GM19023 (cell line): ENCODE measurements at regions not wholly inside any gene's neighbourhood (a gene's known extent, or its start where the extent isn't known, plus 50 kb on each side); places are given as distances from the start of the nearest gene placed in this dataset.
"Not testable (repeated sequence)": the region's sequence is repeated elsewhere in the genome, so short reads cannot be mapped to it uniquely, and the experiment has no call there.

ENCODE experiments used
- ATAC-seq: cut with Tn5 transposase; IDR thresholded peaks from one replicate; pipeline ENCODE4 v1.9.1; 2021; ENCODE audit warnings: mild to moderate bottlenecking, moderate library complexity; ENCODE audit not compliant: unreplicated experiment

GRCh38 chr13:44718467-44718866 is 142.3 kb upstream of the TSC22D1 start:
- ATAC-seq = no peak

- ATAC-seq = no peak
Observed at GRCh38 chr13:44715287-44716230, 139.4 kb upstream of the TSC22D1 start.

- no peak for ATAC-seq
Observed at GRCh38 chr13:44713788-44714469, 137.8 kb upstream of the TSC22D1 start.

- no peak for ATAC-seq
Observed at GRCh38 chr13:44711706-44712105, 135.6 kb upstream of the TSC22D1 start.

GRCh38 chr13:44710576-44710975 is 134.4 kb upstream of the TSC22D1 start:
- ATAC-seq = no peak

GRCh38 chr13:44704811-44705210 is 128.7 kb upstream of the TSC22D1 start:
- not testable (repeated sequence) for ATAC-seq

- ATAC-seq = no peak
Observed at GRCh38 chr13:44703371-44703770, 127.2 kb upstream of the TSC22D1 start.

- ATAC-seq = no peak
Observed at GRCh38 chr13:44698066-44698465, 121.9 kb upstream of the TSC22D1 start.

- ATAC-seq = no peak
Observed at GRCh38 chr13:44697058-44697457, 120.9 kb upstream of the TSC22D1 start.

- ATAC-seq = no peak
Observed at GRCh38 chr13:44695520-44695919, 119.4 kb upstream of the TSC22D1 start.

GRCh38 chr13:44694842-44695241 is 118.7 kb upstream of the TSC22D1 start:
- ATAC-seq = no peak

- no peak for ATAC-seq
Observed at GRCh38 chr13:44694291-44694690, 118.2 kb upstream of the TSC22D1 start.

GRCh38 chr13:44693156-44693764 is 117.1 kb upstream of the TSC22D1 start:
- ATAC-seq = no peak

- no peak for ATAC-seq
Observed at GRCh38 chr13:44692173-44692713, 116.1 kb upstream of the TSC22D1 start.

- no peak for ATAC-seq
Observed at GRCh38 chr13:44690376-44690775, 114.2 kb upstream of the TSC22D1 start.

- no peak for ATAC-seq
Observed at GRCh38 chr13:44688652-44689051, 112.5 kb upstream of the TSC22D1 start.

- no peak for ATAC-seq
Observed at GRCh38 chr13:44686531-44686934, 110.4 kb upstream of the TSC22D1 start.

- ATAC-seq = no peak
Observed at GRCh38 chr13:44685641-44686040, 109.5 kb upstream of the TSC22D1 start.

GRCh38 chr13:44682416-44682815 is 106.3 kb upstream of the TSC22D1 start:
- not testable (repeated sequence) for ATAC-seq

GRCh38 chr13:44680746-44681355 is 104.7 kb upstream of the TSC22D1 start:
- no peak for ATAC-seq

- ATAC-seq = no peak
Observed at GRCh38 chr13:44679597-44679996, 103.5 kb upstream of the TSC22D1 start.
